COLO668 (cell line): ENCODE measurements at regions not wholly inside any gene's neighbourhood (a gene's known extent, or its start where the extent isn't known, plus 50 kb on each side); places are given as distances from the start of the nearest gene placed in this dataset.

ENCODE experiments used
- DNase-seq: peaks from one replicate; lab custom pipeline; 2025; ENCODE audit not compliant: unreplicated experiment; lab: John Stamatoyannopoulos, UW

GRCh38 chr16:5837007-5837670 lies 739.5 kb upstream of the EEF2KMT start:
- no peak for DNase-seq

- no peak for DNase-seq
Observed at GRCh38 chr16:5835876-5836275, 738.3 kb upstream of the EEF2KMT start.

DNA sequence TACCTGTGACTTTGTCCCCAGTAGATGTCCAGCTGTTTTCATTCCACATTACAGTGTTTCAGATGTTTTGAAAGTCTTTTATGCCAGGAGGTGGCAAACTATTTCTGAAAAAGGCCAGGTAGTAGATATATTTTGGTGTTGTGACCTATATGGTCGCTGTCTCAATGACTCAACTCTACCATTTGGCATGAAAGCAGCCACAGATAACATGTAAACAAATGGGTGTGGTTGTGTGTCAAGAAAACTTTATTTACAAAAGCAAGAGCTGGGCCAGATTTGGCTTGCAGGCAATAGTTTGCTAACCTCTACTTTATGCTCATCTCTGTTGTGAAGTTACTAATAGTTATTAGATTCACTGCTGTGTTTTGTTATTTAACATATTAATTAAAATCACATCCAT lies 728.7 kb upstream of the EEF2KMT start:
- DNase-seq, result no peak

DNA sequence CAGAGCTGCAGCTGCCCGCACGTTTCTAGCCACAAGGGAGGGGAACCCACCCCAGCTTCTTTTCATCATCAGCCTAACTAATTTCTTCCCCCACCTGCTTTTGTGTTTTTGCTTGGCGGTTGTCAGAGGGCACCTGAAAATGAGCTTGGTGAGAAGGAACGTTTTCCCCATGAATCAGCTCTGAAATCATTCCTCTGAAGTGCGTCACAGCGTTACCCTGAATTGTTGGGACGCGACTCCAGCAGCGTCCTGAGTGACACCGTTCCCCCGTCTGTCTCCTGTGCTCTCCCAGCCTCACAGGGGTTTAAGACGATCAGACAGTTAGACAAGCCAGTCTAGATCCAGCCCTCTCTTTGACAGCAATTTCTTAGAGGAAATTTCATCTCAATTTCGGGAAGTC lies 722.9 kb upstream of the EEF2KMT start:
- no peak for DNase-seq

DNA sequence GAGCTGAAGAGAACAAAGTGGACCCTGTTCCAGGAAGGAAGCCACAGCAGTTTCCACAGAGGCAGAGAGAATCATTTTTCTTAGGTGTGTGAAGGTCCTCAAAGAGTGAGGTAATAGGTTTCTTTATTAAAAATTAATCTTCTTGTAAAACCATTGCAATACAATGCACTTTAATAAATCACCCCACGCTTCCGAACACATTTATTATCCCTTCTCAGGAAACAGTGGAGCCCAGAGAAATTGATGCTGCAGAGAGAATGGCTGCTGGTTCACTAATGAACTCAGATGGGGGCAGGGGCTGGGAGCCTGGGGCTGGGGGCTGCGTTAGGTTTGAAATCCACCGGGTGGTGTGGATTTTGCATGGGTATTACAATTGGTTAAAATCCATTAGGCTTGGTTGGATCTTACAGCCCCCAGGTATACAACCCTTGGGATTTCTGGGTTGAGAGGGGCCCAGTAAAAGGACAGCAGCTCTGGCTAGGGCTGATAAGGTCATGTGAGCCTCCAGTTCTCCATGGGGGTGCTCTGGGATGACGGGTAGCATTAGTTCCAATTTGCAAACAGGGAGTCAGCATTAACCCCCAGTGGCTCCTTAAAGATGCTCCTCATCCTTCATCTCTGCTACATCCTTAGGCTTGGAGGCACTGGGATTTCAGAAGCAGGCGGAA lies 718.1 kb upstream of the EEF2KMT start:
- DNase-seq, result no peak

DNA sequence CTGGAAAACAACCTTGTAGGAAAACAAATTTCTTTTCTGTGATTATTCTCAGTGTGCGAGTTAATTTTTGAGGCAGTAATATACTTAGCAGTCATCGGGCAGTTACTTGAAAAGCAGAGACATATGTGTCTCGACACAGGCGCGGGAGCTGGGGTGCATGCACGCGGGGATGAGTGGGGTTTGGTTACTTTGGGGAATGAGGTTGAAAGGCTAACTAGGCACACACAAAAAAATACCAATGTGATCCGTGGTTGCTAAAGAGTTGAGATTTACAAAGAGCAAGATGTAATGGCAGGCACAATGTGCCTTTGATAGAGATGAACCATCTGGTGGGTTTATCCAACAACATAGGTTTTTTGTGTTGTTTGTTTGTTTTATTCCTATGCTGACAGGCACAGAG lies 703.8 kb upstream of the EEF2KMT start:
- no peak for DNase-seq

GRCh38 chr16:5793556-5793955 lies 696.0 kb upstream of the EEF2KMT start:
- DNase-seq, result no peak

- no peak for DNase-seq
Observed at GRCh38 chr16:5791011-5791657, 693.5 kb upstream of the EEF2KMT start.

GRCh38 chr16:5790512-5790911 lies 692.9 kb upstream of the EEF2KMT start:
- DNase-seq, result no peak

- no peak for DNase-seq
Observed at GRCh38 chr16:5789033-5789432, 691.4 kb upstream of the EEF2KMT start.

DNA sequence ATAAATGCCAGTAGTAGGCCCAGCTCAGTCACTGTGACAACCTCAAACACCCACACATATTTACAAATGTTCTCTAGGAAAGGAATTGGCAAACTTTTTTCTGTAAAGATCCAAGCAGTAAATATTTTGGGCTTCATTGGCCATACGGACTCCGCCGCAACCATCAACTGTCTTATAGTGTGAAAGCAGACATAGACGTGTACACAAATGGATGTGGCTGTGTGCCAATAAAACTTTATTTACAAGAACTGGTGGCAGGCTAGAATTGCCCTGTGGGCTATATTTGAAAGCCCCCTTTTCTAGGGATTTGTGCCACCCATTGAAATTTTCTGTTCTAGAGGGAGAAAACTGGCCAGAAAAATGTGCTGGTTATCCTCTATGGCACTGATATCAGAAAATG lies 683.8 kb upstream of the EEF2KMT start:
- DNase-seq, result no peak

DNA sequence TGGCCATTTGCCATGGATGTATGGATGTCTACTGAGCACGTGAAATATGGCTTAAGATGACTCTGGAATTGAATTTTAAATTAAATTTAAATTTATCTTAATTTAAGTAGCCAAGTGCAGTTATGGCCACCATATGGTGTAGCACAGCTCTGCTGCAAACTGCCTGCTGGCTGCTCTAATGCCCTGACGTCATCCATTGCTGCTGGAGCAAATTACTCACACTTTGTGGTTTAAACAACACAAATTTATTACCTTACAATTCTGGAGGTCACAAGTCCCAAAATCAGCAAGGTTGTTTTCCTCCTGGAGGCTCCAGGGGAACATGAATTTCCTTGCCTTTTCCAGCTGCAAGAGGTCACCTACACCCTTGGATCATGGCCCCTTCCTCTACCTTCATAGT lies 679.3 kb upstream of the EEF2KMT start:
- no peak for DNase-seq

- no peak for DNase-seq
Observed at GRCh38 chr16:5775916-5776315, 678.3 kb upstream of the EEF2KMT start.

DNA sequence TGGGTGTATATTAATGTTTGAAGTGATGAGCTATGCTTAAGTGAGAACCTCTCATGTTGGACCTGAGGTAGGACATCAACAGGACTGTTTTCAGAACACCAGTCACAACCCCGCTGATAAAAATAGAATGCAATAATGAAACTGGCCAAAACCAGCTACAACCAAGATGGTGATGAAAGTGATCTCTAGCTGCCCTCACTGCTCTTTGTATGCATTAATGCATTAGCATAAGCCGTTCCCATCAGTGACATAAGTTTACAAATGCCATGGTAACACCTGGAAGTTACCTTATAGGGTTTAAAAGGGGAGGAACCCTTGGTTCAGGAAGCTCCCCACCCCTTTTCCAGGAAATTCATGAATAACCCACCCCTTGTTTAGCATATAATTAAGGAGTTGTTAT lies 672.5 kb upstream of the EEF2KMT start:
- no peak for DNase-seq

DNA sequence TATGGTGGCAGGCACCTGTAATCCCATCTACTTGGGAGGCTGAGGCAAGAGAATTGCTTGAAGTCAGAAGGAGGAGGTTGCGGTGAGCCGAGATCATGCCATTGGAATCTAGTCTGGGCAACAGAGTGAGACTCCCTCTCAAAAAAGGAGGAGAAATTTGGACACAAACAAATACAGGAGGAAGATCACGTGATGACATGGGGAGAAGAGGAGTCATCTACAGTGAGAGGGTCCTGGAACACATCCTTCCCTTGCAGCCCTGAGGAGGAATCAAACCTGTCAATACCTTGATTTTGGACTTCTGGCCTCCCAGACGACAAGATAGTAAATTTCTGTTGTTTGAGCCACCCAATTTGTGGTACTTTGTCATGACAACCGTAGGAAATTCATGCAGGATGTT lies 671.9 kb upstream of the EEF2KMT start:
- no peak for DNase-seq

DNA sequence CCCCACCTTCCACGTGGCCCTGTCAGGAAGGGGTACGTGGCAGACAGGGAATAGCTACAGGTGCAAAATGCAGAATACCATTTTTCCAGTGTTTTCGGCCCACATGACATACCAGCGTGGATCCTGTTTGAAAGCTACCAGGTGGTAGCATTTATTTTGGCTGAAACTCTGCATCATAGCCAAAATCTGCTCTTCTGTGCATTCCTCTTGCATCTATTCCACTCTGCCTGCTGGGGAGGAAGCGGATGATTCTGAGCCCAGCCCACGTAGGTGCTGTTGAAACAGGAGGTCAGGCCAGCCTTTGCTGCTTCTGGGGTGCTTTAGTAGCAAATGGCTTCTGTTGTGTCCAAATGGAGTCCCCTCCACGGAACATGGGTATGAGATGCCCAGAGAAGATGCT lies 670.9 kb upstream of the EEF2KMT start:
- DNase-seq, result no peak

GRCh38 chr16:5763176-5763575 lies 665.6 kb upstream of the EEF2KMT start:
- no peak for DNase-seq

DNA sequence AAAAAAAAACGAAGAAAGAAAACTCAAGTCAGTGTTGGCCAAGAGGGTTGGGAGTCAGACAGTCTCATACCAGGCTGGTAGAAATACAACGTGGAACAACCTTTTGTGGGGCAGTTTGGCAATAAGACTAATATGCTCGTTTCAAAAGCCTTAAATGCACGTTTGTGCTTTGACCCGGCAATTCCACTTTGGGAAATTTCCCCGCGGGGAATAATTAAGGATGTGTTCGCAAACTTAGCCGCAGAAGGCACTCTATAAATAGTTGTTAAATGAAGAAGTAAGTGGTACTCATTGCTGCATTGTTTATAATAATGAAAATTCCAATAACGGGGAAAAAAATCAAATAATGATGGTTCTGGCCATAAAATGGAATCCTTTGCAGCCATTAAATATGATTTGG lies 664.8 kb upstream of the EEF2KMT start:
- no peak for DNase-seq

GRCh38 chr16:5761592-5761991 lies 664.0 kb upstream of the EEF2KMT start:
- DNase-seq, result no peak

DNA sequence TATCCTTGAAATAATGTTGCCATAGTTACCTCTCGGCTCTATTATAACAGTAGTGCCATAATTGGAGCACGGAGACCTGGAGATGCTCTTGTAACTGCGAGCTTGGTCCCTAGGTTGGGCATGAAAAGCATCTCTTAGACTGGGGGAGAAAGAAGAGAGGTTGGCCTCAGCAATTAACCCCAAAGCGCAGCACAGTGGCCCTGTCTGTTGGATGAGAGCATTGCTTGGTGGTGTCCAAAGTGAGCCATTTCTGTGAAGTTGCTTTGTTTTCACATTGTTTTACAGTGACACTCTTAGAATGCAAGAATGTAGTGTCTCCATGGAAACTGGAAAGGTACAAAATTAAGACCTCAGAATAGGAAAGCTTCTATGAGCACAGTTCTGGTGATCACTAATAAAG lies 660.7 kb upstream of the EEF2KMT start:
- DNase-seq, result no peak

GRCh38 chr16:5756969-5757368 lies 659.4 kb upstream of the EEF2KMT start:
- DNase-seq, result no peak

DNA sequence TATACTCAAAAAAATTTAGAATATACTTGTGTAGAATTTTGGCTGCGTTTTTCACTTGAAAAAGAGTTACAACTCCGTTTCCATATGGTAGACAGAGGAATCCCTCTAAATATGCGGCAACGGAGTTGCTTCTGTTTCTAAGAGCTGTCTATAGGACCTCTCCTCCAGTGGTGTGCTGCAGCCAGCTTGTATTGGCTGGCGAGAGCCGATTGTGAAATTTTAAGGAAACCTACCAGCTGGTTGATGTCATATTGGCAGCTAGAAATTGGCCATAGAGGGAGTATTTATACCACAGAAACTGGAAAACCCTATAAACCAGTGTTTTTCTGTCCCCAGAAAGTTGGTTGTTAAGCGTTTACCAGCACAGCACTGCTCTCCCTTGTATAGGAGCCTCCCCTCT lies 655.8 kb upstream of the EEF2KMT start:
- DNase-seq, result no peak

GRCh38 chr16:5751216-5751615 lies 653.6 kb upstream of the EEF2KMT start:
- no peak for DNase-seq
